Sigmoid colon (tissue), 4 donors: ENCODE measurements at regions not wholly inside any gene's neighbourhood (a gene's known extent, or its start where the extent isn't known, plus 50 kb on each side); places are given as distances from the start of the nearest gene placed in this dataset.

Experiments used
- POLR2AphosphoS5 ChIP-seq, 4 donors: sonication (generic); formaldehyde crosslinking; IDR thresholded peaks; one replicate each; pipeline ENCODE4 v1.6.1; 2017; ENCODE audit warnings: antibody characterized with exemption in 4 of 4
- TF ChIP-seq, protein P1 (sequence below), 4 experiments: fragments of 450-650 bp in 3 of 4; fragments of 200-600 bp in 1 of 4; IDR thresholded peaks; one replicate each; pipeline ENCODE4 v1.5.1; 2016 to 2019; ENCODE audit warnings: antibody characterized with exemption in 4 of 4, mild to moderate bottlenecking in 3 of 4, moderate library complexity in 2 of 4

DNA sequence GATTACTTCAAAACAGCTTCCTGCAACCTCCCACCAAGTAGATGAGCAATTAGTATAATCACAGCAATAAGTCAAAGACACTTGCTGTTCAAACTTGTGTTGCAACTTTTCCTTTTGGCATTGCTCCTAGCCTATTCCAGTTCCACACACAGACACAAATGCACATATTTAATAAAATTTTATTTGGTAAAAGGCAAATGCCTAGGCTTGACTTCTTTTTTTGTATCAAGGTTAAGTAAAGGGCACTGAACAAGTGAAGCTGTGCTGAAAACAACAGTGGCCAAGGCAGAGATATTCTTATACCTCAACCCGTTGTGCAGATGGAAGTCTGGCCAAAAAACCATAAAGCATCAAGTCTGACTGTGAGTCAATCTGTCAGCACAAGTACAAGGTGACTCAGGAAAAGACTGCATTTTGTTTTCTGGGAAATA is 708.4 kb upstream of the CITED2 start:
- TF ChIP-seq, protein P1, sequence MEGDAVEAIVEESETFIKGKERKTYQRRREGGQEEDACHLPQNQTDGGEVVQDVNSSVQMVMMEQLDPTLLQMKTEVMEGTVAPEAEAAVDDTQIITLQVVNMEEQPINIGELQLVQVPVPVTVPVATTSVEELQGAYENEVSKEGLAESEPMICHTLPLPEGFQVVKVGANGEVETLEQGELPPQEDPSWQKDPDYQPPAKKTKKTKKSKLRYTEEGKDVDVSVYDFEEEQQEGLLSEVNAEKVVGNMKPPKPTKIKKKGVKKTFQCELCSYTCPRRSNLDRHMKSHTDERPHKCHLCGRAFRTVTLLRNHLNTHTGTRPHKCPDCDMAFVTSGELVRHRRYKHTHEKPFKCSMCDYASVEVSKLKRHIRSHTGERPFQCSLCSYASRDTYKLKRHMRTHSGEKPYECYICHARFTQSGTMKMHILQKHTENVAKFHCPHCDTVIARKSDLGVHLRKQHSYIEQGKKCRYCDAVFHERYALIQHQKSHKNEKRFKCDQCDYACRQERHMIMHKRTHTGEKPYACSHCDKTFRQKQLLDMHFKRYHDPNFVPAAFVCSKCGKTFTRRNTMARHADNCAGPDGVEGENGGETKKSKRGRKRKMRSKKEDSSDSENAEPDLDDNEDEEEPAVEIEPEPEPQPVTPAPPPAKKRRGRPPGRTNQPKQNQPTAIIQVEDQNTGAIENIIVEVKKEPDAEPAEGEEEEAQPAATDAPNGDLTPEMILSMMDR (IDR thresholded peaks at IDR 0.05) = no peak
- TF ChIP-seq POLR2AphosphoS5 (IDR thresholded peaks at IDR 0.05) = no peak
